Mesenchymal stem cell (in vitro differentiated cells and primary cell): ENCODE measurements at regions not wholly inside any gene's neighbourhood (a gene's known extent, or its start where the extent isn't known, plus 50 kb on each side); places are given as distances from the start of the nearest gene placed in this dataset.

ENCODE experiments used
- DNase-seq: peaks from one replicate; pipeline ENCODE4 v3.0.0-alpha.2; 2013
- H2AFZ ChIP-seq: one replicate; pipeline ENCODE4 v1.6.1; 2013; ENCODE audit warnings: low read depth, mild to moderate bottlenecking, control low read depth, inconsistent platforms, low read length, moderate library complexity
- H2AK5ac ChIP-seq: 2 replicates; pipeline ENCODE4 v1.6.1; 2013; ENCODE audit warnings: low read length, moderate library complexity, mild to moderate bottlenecking, inconsistent platforms; ENCODE audit not compliant: severe bottlenecking
- H2BK120ac ChIP-seq: one replicate; pipeline ENCODE4 v1.6.1; 2013; ENCODE audit warnings: low read depth, mild to moderate bottlenecking, inconsistent platforms, low read length, moderate library complexity
- H2BK12ac ChIP-seq, 2 experiments: one replicate each; pipeline ENCODE4 v1.6.1; 2013; ENCODE audit warnings: inconsistent platforms in 2 of 2, low read length in 2 of 2, mild to moderate bottlenecking in 2 of 2, moderate library complexity in 2 of 2, control low read depth in 1 of 2
- H2BK15ac ChIP-seq: one replicate; pipeline ENCODE4 v1.6.1; 2013; ENCODE audit warnings: mild to moderate bottlenecking, low read depth, inconsistent platforms; ENCODE audit not compliant: poor library complexity, severe bottlenecking
- H2BK5ac ChIP-seq: 2 replicates; pipeline ENCODE4 v1.6.1; 2013; ENCODE audit warnings: low read depth, mild to moderate bottlenecking, low read length, control low read depth, inconsistent platforms; ENCODE audit not compliant: poor library complexity, severe bottlenecking
- H3K14ac ChIP-seq, 2 experiments: one replicate each; pipeline ENCODE4 v1.6.1; 2013; ENCODE audit warnings: inconsistent platforms in 2 of 2, low read length in 2 of 2, control low read depth in 1 of 2, mild to moderate bottlenecking in 1 of 2, moderate library complexity in 1 of 2
- H3K18ac ChIP-seq, 2 experiments: one replicate each; pipeline ENCODE4 v1.6.1; 2013; ENCODE audit warnings: inconsistent platforms in 2 of 2, low read length in 2 of 2, control low read depth in 1 of 2, low read depth in 1 of 2, mild to moderate bottlenecking in 1 of 2
- H3K23ac ChIP-seq, 2 experiments: one replicate each; pipeline ENCODE4 v1.6.1; 2013; ENCODE audit warnings: inconsistent platforms in 2 of 2, low read length in 2 of 2, mild to moderate bottlenecking in 2 of 2, moderate library complexity in 2 of 2, control low read depth in 1 of 2
- H3K27ac ChIP-seq: 2 replicates; pipeline ENCODE4 v1.5.1; 2013; ENCODE audit warnings: mild to moderate bottlenecking, moderate library complexity, low read length, control low read depth, inconsistent platforms; ENCODE audit not compliant: poor library complexity, severe bottlenecking
- H3K27me3 ChIP-seq, 2 experiments: 2 replicates each; pipeline versions ENCODE4 v1.6.1 to v1.7.0; 2013; ENCODE audit warnings: low read length in 2 of 2, mild to moderate bottlenecking in 2 of 2, moderate library complexity in 2 of 2, control low read depth in 1 of 2, inconsistent platforms in 1 of 2; ENCODE audit not compliant: control insufficient read depth in 1 of 2, insufficient read depth in 1 of 2
- H3K36me3 ChIP-seq, 2 experiments: 2 replicates each; pipeline versions ENCODE4 v1.6.1 to v1.7.0; 2013; ENCODE audit warnings: low read length in 2 of 2, control low read depth in 1 of 2, inconsistent platforms in 1 of 2, low read depth in 1 of 2, mild to moderate bottlenecking in 1 of 2; ENCODE audit not compliant: insufficient read depth in 2 of 2, control insufficient read depth in 1 of 2
- H3K4ac ChIP-seq, 2 experiments: one replicate each; pipeline ENCODE4 v1.6.1; 2013; ENCODE audit warnings: inconsistent platforms in 2 of 2, low read length in 2 of 2, mild to moderate bottlenecking in 2 of 2, moderate library complexity in 2 of 2, control low read depth in 1 of 2, low read depth in 1 of 2
- H3K4me1 ChIP-seq: 2 replicates; pipeline ENCODE4 v1.6.1; 2013; ENCODE audit warnings: low read depth, low read length, control low read depth; ENCODE audit not compliant: control insufficient read depth, insufficient read depth
- H3K4me2 ChIP-seq: 2 replicates; pipeline ENCODE4 v1.6.1; 2013; ENCODE audit warnings: low read length, mild to moderate bottlenecking, inconsistent platforms; ENCODE audit not compliant: poor library complexity, severe bottlenecking
- H3K4me3 ChIP-seq, 2 experiments: 2 replicates each; pipeline versions ENCODE4 v1.5.1 to v1.7.0; 2013; ENCODE audit warnings: low read length in 2 of 2, mild to moderate bottlenecking in 2 of 2, control low read depth in 1 of 2, low read depth in 1 of 2; ENCODE audit not compliant: insufficient read depth in 1 of 2
- H3K79me1 ChIP-seq: replicated peaks from 2 replicates; pipeline ENCODE4 v1.6.1; 2013; ENCODE audit warnings: mild to moderate bottlenecking, control low read depth, low read length, inconsistent platforms; ENCODE audit not compliant: poor library complexity, severe bottlenecking
- H3K9ac ChIP-seq: 2 replicates; pipeline ENCODE4 v1.7.0; 2013; ENCODE audit warnings: mild to moderate bottlenecking, low read length, moderate library complexity
- H3K9me3 ChIP-seq: 2 replicates; pipeline ENCODE4 v1.7.0; 2013; ENCODE audit warnings: mild to moderate bottlenecking, low read length; ENCODE audit not compliant: control insufficient read depth
- H4K8ac ChIP-seq: one replicate; pipeline ENCODE4 v1.6.1; 2013; ENCODE audit warnings: inconsistent platforms, mild to moderate bottlenecking, low read length, moderate library complexity
- H4K91ac ChIP-seq: one replicate; pipeline ENCODE4 v1.6.1; 2013; ENCODE audit warnings: mild to moderate bottlenecking, low read length, inconsistent platforms
- WGBS: methylation state at CpG from one replicate; pipeline ENCODE4 v1.1.7; 2013; ENCODE audit warnings: mixed read lengths; 5-methylcytosine and 5-hydroxymethylcytosine counted together

DNA sequence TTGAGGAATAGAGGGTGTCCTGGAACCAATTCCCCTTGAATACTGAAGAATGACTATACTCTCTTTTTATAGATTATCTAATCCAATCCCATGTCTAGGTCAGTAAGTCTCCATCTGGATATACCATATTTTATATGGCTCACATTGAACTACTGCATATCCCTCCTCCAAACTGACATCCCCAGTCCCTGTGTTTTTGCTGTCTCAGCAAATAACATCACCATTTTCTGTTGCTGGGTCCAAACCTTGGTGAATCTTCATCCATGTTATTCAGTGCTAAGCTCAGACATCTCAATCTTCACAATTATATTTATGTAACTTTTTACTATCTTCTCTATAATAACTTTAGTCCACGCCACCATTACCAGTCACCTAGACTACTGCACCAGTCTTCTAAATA is 269.6 kb upstream of the CNTNAP4 start:
- no peak overlapping the region for H2AFZ ChIP-seq
- H2BK12ac ChIP-seq: no peak overlapping the region
- H4K8ac ChIP-seq: no peak overlapping the region
- no peaks in the 10 kb centered on the region for H3K36me3 ChIP-seq
- no peak overlapping the region for H3K4ac ChIP-seq
- no peak overlapping the region for H2BK15ac ChIP-seq
- no peak for DNase-seq
- H3K4me1 ChIP-seq: no peaks in the 10 kb centered on the region
- H3K18ac ChIP-seq: no peak overlapping the region
- H3K27ac ChIP-seq: no peak overlapping the region
- no peaks in the 10 kb centered on the region for H3K9me3 ChIP-seq
- no peak overlapping the region for H2BK5ac ChIP-seq
- no peak overlapping the region for H3K4me3 ChIP-seq
- H3K79me1 ChIP-seq: no peaks in the 10 kb centered on the region
- no peak overlapping the region for H3K4me2 ChIP-seq
- H2BK120ac ChIP-seq: no peak overlapping the region
- H3K9ac ChIP-seq: no peak overlapping the region
- WGBS: 90% methylated on average over 1 of the region's 1 CpG
- H2AK5ac ChIP-seq: no peak overlapping the region
- no peak overlapping the region for H3K23ac ChIP-seq
- H3K27me3 ChIP-seq: no peaks in the 10 kb centered on the region
- H4K91ac ChIP-seq: no peak overlapping the region
- H3K14ac ChIP-seq: no peak overlapping the region

DNA sequence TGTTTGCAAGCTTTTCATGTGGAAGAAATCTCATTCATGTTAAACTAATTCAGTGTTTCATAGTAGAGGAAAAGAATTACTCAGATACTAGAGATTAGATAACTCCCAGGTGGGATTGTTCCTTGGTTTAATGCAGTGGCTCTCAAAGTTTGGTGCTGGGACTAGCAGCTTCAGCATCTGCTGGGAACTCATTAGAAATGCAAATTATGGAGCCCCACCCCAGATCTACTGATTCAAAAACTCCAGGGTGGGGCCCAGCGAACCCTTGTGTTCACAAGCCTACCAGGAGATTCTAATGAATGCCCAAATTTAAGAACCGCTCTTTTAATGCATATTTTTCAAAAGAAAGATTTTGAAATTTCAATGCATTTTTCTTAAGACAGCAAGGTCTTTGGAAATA is 253.4 kb upstream of the CNTNAP4 start:
- no peak overlapping the region for H3K23ac ChIP-seq
- no peaks in the 10 kb centered on the region for H3K4me1 ChIP-seq
- WGBS: 60% methylated on average over 1 of the region's 2 CpGs
- H2BK120ac ChIP-seq: no peak overlapping the region
- no peak overlapping the region for H3K14ac ChIP-seq
- H4K91ac ChIP-seq: no peak overlapping the region
- H3K36me3 ChIP-seq: no peaks in the 10 kb centered on the region
- no peak overlapping the region for H4K8ac ChIP-seq
- H3K9ac ChIP-seq: no peak overlapping the region
- H3K9me3 ChIP-seq: no peaks in the 10 kb centered on the region
- H3K27ac ChIP-seq: no peak overlapping the region
- H3K4me2 ChIP-seq: no peak overlapping the region
- no peak overlapping the region for H2AK5ac ChIP-seq
- no peaks in the 10 kb centered on the region for H3K27me3 ChIP-seq
- H3K79me1 ChIP-seq: no peaks in the 10 kb centered on the region
- no peak for DNase-seq
- H2BK15ac ChIP-seq: no peak overlapping the region
- no peak overlapping the region for H2BK12ac ChIP-seq
- no peak overlapping the region for H3K18ac ChIP-seq
- no peak overlapping the region for H3K4me3 ChIP-seq
- no peak overlapping the region for H3K4ac ChIP-seq
- H2AFZ ChIP-seq: no peak overlapping the region
- H2BK5ac ChIP-seq: no peak overlapping the region

DNA sequence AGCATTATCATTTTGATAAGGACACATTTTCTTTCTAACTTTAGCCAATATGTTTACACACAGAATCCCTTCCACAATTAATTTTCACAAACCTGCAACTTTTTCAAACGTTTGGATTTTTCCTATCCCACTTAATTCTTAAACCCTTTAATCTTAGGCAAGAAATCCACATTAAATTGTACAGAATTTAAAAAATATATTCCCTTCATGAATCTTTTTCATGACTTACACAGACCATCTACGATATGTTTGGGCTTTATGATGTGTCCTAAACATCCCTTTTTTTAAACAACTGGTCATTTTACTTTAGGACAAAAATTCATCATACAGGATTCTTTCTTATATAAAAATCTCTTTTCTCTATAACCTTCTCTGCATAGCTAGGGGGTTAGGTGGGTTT is 241.5 kb upstream of the CNTNAP4 start:
- Histone ChIP-seq H3K36me3 (no peaks in the 10 kb centered on the region), H3K4me1 (no peaks in the 10 kb centered on the region), H2BK5ac (no peak overlapping the region), H2AK5ac (no peak overlapping the region), H3K9me3 (peaks cover 25% of the 10 kb centered on the region), H2BK15ac (no peak overlapping the region), H4K8ac (no peak overlapping the region), H3K4me3 (no peak overlapping the region), H3K27ac (no peak overlapping the region), H4K91ac (no peak overlapping the region), H3K4me2 (no peak overlapping the region), H3K18ac (no peak overlapping the region), H2AFZ (no peak overlapping the region), H3K79me1 (no peaks in the 10 kb centered on the region), H2BK120ac (no peak overlapping the region), H3K27me3 (no peaks in the 10 kb centered on the region), H3K9ac (no peak overlapping the region), H3K23ac (no peak overlapping the region), H3K4ac (no peak overlapping the region), H2BK12ac (no peak overlapping the region), H3K14ac (no peak overlapping the region)
- WGBS: 31% methylated on average over 2 of the region's 2 CpGs
- DNase-seq: peak; percentile 1

DNA sequence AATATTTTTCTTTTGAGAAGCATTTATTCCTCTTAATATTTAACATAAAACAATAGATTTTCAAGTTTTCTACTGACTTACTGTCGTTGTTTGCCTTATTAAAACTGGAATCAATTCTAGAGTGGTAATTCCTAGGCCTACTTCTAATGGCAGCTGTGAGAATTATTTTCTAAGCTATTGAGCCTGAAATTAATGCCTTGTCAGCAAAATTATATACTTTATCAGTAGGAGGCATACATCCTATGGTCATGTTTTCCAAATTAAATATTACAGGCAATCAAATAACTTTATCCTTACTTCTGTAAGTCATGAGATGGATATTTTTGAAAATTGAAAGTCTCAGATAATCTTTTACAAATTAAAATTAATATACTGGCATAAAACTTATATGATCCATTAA is 239.1 kb upstream of the CNTNAP4 start:
- Histone ChIP-seq H3K18ac (no peak overlapping the region), H3K14ac (no peak overlapping the region), H3K27ac (no peak overlapping the region), H3K4me2 (no peak overlapping the region), H2BK12ac (no peak overlapping the region), H3K4me3 (no peak overlapping the region), H2BK120ac (no peak overlapping the region), H4K8ac (no peak overlapping the region), H3K9me3 (peaks cover 18% of the 10 kb centered on the region), H2AFZ (no peak overlapping the region), H2BK5ac (no peak overlapping the region), H3K23ac (no peak overlapping the region), H3K4ac (no peak overlapping the region), H2AK5ac (no peak overlapping the region), H3K36me3 (no peaks in the 10 kb centered on the region), H2BK15ac (no peak overlapping the region), H3K9ac (no peak overlapping the region), H3K79me1 (no peaks in the 10 kb centered on the region), H3K27me3 (no peaks in the 10 kb centered on the region), H3K4me1 (no peaks in the 10 kb centered on the region), H4K91ac (no peak overlapping the region)
- no CpG with 5 or more reads among the region's 1 CpG for WGBS
- no peak for DNase-seq
